ENCODE measurements at regions not wholly inside any gene's neighbourhood (a gene's known extent, or its start where the extent isn't known, plus 50 kb on each side); places are given as distances from the start of the nearest gene placed in this dataset.
"Not testable (repeated sequence)": the region's sequence is repeated elsewhere in the genome, so short reads cannot be mapped to it uniquely, and the experiment has no call there.

DNA sequence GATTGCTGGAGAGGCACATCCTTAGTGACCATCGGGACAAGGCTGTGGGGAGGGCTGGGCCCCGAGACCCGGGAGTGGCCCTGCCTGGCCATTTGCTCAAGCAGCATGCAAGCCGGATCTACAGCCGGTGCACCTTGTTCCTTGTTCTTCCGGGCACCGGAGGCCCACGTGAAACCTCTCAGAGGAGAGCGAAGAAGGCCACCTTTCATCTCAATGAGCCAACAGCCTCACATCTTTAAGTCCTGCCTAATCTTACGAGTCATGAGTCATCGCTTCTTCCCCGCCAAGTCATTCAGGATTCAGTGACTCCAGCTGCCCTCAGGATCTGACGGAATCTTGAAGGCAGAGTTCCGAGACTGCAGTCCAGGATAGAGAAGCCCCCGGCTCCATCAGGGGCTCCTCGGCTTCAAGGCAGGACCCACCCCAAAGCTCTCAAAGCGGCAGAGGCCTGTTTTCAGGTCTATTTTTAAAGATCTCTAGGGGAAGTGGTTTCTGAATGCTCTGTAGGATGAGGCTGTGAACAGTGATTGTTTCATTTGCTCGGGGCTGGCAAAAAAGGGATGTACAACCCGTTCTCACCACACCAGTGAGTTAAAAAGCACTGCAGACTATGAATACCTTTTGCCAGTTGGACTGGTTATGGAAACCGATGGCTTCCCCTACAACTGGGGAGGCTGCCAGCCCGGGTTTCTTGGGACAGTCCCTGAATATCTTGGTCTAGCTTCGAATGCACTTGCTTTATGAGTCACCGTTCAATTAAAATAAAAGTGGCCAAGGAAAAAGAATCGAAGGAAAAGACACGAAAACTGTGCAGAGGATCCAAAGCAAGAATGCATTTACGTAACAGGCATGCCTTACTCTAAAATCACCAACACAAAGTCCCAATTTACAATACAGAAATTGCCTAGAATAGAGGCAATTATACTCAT, 57.2 kb upstream of the ECHDC3 start:
- DNase-seq (ENCODE audit: low read depth), result peak; percentile 79
- TF ChIP-seq CTCF (IDR thresholded peaks at IDR 0.05; ENCODE audit: insufficient read depth, low read depth, low read length), result no peak
- H3K4me3 ChIP-seq (ENCODE audit: low read depth, low read length), result peak overlapping the region; percentile 43

DNA sequence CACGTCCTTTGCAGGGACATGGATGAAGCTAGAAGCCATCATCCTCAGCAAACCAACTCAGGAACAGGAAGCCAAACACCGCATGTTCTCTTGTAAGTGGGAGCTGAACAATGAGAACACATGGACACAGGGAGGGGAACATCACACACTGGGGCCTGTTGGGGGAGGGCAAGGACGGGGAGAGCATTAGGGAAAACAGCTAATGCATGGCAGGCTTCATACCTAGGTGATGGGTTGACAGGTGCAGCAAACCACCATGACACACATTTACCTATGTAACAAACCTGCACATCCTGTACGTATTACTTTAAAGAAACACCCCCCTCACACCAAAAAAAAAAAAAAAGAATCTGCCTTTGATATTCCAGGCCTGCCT, 57.9 kb upstream of the ECHDC3 start:
- not testable (repeated sequence) for H3K4me3 ChIP-seq (ENCODE audit: low read depth, low read length); DNase-seq (ENCODE audit: low read depth)

DNA sequence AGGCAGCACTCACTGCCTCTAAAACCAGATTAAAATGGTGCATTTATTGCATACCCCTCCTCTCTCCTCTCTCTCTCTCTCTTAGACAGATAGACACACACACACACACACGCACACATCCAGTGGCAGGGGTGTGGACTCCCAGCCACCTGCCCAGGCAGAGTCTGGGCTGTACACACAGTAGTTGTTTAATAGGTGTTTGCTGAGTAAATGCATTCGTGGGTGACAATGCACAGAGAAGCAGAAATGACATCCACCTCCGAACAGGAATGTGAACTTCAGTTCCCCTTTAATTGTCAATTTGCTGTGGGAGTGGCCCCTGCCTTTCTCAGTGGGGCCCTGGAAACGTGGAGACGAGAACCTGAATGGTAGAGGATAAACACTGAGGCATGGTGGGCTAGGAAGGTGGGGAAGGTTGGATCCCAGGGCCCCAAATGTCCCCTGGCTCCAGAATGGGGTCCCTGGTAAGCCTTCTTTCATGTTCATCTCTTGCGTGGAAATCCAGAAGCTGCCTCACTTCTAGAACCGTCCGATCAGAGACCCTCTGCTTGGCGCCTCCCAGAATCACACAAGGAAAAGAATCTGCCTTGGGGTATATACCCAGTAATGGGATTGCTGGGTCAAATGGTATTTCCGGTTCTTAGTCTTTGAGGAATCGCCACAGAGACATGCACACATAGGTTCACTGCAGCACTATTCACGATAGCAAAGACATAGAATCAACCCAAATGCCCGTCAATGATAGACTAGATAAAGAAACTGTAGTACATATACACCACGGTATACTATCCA, 58.5 kb upstream of the ECHDC3 start:
- H3K4me3 ChIP-seq (ENCODE audit: low read depth, low read length), result no peak overlapping the region
- DNase-seq (ENCODE audit: low read depth), result no peak
- no peak for TF ChIP-seq CTCF (IDR thresholded peaks at IDR 0.05; ENCODE audit: insufficient read depth, low read depth, low read length)

- TF ChIP-seq CTCF (IDR thresholded peaks at IDR 0.05; ENCODE audit: insufficient read depth, low read depth, low read length), result no peak
- DNase-seq (ENCODE audit: low read depth), result peak; percentile 16
- no peak overlapping the region for H3K4me3 ChIP-seq (ENCODE audit: low read depth, low read length)
These were observed 59.3 kb upstream of the ECHDC3 start for GRCh38 chr10:11682851-11683250.

GRCh38 chr10:11682267-11682683, 59.9 kb upstream of the ECHDC3 start:
- DNase-seq (ENCODE audit: low read depth), result no peak
- no peak overlapping the region for H3K4me3 ChIP-seq (ENCODE audit: low read depth, low read length)
- no peak for TF ChIP-seq CTCF (IDR thresholded peaks at IDR 0.05; ENCODE audit: insufficient read depth, low read depth, low read length)

DNA sequence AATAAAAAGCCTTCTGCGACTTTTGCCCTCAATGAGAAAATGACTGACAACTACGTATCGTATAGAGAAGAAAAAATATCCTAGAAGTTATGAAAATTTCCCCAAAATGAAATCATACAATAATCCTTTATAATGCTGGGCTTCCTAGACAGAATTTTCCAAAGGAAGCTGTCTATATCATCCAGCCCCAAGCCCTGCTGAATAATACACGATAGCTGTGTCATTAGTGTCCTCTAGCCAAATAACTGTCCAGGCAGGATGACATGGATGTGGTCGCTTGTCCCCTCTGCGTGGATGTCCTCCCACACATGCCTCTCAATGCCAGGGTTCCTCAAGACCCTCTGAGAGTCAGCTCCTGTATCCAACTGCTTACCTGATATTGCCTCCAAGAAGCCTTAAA, 61.7 kb upstream of the ECHDC3 start:
- H3K4me3 ChIP-seq (ENCODE audit: low read depth, low read length), result no peak overlapping the region
- no peak for TF ChIP-seq CTCF (IDR thresholded peaks at IDR 0.05; ENCODE audit: insufficient read depth, low read depth, low read length)
- no peak for DNase-seq (ENCODE audit: low read depth)

DNA sequence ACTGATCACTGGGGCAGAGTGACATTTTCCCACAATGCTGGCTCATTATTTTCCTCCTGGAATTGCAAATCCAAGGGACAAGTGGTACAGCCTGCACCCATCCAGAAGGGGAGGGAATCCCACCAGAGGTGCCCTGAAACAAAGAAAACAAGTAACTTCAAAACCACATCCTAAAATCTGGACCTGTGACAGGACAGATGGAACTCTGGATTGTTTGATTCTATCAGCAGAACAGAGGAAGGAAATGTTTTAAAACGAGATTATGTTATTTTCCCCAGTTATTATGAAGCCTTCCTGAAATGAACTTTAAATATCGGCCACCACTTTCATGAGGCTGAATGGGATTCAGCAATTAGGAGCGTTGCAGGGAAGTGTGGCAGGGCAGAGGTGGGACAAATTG, 62.2 kb upstream of the ECHDC3 start:
- TF ChIP-seq CTCF (IDR thresholded peaks at IDR 0.05; ENCODE audit: insufficient read depth, low read depth, low read length), result no peak
- H3K4me3 ChIP-seq (ENCODE audit: low read depth, low read length), result no peak overlapping the region
- no peak for DNase-seq (ENCODE audit: low read depth)
